HG03045 (cell line): ENCODE measurements at regions not wholly inside any gene's neighbourhood (a gene's known extent, or its start where the extent isn't known, plus 50 kb on each side); places are given as distances from the start of the nearest gene placed in this dataset.

Experiments
- ATAC-seq: cut with Tn5 transposase; IDR thresholded peaks from one replicate; pipeline ENCODE4 v1.9.1; 2021; ENCODE audit warnings: mild to moderate bottlenecking, moderate library complexity; ENCODE audit not compliant: unreplicated experiment

DNA sequence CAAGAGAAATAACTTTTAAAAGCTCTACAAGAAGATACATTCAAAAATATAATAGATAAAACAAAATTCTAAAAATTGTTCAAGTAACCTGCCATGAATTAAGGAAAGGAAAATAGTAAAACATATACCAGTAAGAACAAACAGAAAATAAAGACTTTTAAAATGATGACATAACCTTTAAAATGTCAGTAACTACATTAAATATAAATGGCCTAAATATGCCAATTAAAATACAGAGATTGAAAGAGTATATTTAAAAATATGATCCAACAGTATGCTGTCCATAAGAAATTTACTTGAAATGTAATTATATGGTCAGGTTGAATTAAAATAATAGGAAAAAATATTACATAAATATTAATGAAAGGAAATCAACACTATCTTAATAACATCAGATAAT, 911.7 kb upstream of the POU3F3 start:
- no peak for ATAC-seq

DNA sequence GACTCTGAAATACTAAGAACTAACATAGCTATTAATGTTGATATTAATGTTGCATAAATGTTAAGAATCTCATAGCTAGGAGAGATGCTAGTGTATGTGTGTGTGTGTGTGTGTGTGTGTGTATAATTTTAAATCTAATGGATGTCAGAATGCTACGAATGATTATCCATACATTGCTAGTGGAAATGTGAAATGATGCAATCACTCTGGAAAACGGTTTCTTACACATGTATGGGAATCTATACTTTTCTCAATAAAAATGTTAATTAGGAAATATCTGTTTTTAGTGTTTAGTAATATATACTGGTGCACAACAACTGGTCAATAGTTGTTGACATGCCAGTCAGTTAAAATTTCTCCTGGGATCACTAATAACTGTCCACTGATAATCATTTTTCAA, 908.8 kb upstream of the POU3F3 start:
- ATAC-seq = no peak

DNA sequence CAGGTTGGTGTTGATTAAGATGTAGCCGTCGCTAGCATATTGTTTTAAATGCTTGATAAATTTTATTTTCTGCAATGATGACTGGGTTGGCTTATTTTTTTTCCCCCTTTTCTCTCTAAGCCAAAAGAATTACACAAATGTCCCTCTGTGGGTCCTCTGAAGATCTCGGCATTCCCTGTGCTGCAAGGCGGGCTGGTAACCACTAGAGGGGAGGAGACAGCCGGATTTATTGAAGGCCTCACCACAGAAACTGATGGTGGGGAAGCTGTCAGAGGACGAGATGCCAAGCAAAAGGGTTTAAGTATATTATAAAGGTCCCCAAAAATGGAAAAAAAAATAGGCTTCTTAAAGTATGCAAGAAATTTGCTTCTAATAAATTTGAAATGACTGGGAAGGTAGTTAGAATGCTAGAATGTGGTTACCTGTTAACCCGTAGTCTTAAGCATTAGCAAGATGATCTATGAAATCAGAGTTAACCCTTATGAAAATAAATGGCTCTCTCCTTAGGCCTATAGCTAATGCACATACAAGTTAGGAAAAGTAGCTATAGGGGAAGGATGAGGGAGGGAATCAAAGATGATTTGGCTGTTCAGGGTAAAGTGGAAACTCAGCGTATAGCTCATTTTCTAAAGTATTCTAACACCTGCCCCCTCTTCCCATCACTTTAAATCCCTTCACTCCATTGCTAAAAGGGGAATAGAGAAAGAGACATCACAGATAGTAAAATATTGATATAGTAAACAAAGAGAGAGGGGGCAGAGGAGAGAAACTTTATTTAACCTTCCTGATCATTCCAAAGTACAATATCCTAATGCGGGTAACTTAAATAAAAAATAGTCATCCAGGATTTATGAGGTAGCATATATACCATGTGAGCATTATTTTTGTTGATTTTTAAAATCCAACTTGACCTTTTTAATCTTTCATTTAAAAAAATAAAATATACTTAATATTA, 894.5 kb upstream of the POU3F3 start:
- no peak for ATAC-seq

DNA sequence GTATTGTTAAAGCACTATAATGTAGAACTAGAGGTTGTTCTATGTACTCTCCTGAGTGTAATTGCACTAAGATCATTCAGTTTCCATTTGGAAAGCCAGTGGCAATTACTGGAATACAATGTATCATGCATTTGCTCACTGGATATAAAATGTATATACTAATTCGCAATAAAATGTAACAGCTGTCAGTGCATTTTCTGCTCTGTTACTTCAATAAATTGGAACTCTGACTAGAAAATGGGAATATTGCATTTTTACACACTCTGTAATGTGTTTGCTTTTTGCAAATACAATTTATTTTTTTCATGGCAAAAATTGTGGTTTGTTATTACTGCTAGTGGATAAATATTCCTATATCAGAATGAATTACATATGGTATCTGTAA, 893.8 kb upstream of the POU3F3 start:
- ATAC-seq = no peak

DNA sequence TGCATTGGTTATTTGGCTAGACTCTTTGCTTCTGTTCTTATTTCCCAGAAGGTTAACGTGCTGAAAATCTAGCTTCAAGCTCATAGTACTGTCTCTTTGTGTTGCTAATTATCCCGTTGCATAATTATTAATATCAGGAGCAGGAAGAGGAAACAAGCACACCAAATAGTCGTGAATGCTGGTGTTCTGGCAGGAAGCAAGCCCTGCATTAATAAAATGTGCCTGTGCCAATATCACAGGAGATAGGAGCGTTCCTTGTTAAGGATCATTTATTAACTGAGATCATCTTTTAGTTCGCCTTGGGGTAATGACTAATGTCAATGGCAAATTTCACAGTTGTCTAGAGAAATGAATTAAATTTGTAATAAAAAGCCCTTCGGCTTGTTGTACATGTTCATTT, 893.0 kb upstream of the POU3F3 start:
- ATAC-seq = no peak

DNA sequence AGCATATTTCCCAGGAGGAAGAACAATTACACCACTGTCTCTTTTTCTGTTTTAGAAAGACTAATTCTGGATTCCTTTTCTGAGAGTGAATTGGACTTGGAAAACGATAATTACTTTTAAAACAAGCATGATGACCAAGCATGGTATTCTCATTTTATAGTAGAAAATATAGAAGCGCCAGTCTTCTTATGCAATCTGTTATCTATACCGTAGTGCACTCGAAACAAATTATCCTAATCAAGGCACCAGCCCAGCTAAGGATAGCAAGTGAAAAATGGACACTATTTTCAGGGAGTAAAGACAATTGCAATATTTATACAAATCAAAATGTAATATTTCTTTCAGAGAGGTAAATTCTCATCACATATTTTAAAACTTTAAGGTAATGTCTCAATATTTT, 892.1 kb upstream of the POU3F3 start:
- ATAC-seq = no peak

DNA sequence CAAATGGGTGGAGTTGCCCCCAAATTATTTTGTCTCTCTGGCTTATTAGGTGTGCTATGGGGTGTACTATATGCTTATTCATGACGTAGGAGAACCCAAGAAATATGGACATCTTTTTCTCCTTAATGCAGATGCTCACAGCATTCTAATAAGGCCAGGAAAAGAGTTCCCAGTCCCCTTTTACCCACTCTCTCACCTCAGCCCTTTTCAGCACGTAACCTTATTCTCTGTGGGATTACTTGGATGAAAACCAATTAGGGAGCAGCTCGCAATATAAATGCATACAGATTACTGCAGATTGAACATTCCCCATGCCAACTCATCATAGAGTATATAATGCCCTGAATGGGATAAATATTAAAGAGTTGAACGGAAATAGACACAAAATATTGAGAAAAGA, 891.2 kb upstream of the POU3F3 start:
- no peak for ATAC-seq

DNA sequence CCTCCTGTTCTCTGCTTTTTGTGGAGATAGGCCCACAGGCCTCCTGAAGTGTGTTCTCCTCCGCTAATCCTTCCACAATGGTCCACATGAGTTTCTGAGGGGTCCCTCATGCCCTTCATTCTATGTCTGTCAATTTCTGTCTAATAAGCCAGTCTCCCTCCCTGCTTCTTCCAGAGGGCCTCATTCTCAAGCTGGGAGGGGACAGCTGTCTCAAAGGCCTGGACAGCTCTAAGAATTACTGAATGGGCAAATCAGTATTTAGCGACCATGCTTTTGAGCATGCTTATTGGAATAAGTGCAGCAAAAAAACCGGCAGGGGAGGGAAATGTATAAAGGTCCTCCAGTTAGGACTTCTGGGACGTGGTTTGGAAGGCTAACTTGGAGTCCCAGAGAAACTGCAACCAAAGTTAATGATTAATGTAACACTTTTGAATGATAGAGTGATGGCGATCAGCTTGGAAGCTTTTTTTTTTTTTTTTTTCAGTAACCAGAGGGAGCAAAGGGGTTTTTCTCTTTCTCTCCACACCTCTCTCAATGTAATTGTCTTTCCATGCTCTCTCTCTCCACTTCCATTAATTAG, 890.7 kb upstream of the POU3F3 start:
- no peak for ATAC-seq

DNA sequence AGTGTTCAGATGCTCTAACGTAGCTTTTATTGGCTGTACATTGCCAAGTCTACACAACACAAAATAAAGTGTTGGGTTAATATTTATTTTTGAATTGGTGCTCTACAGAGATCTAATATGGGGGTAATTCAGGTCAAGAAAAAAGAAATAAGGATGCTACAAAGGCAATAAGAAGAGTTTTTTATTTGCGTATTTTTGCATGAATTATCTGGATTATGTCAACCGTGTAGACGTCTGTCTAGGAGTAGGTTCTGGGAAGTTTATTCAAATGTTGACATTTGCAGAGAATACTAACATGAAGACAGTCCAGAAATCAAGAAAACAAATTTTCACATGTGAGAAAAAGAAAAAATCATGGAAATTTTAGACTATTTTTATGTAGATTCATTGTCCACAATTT, 876.7 kb upstream of the POU3F3 start:
- ATAC-seq = no peak

DNA sequence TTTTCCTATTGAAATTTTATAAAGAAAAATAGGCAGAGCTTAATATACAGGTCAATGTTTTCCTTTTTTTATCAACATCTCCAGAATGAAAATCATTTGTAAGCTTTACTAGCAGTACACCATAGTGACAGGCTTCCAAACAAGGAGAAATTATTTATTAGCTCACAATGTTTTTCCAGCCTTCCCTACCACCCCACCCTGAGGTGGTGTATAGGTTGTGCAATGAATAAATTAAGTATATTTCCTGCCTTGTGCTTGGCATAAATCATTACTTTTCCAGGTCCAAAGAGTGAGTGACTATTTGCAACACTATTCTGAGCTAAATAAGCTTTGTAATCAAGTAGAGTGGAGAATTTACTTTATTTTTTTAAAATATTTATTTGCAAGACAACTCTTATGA, 876.2 kb upstream of the POU3F3 start:
- ATAC-seq = no peak

DNA sequence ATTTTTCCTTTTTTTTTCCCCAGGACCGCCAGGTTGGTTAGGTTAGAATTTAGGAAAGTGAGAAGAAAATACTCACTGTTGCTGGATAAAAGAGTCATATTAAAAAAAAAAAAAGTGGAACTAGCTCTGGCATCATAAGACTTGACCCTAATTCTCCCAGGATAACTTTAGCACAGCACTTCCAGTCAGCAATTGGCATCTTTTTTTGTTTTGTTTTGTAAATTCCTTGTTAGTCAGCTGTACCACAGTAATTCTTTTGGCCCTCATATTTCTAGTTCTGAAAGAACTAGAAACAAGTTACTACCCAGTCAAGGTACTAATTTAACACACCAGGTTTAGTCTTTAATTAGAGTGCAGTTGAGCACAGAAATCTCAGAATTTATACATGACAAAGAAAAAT, 873.5 kb upstream of the POU3F3 start:
- no peak for ATAC-seq

DNA sequence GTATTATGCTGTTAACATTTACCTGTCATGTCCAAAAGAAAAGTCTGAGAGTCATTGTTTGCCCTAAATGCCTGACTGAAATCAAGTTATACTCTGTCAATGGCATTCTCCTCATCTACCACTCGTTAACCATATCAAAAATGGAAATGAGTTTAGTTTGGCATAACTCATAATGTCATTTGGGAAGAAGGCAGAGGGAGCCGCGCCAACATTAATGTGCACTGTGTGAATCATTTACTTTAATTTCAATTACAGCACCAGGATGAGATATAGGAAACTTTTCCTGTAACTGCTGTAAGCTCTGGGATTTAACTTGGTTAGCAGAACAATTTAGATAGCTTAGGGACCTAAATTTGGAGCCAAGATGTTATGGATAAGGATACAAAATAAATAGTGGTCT, 871.2 kb upstream of the POU3F3 start:
- no peak for ATAC-seq

DNA sequence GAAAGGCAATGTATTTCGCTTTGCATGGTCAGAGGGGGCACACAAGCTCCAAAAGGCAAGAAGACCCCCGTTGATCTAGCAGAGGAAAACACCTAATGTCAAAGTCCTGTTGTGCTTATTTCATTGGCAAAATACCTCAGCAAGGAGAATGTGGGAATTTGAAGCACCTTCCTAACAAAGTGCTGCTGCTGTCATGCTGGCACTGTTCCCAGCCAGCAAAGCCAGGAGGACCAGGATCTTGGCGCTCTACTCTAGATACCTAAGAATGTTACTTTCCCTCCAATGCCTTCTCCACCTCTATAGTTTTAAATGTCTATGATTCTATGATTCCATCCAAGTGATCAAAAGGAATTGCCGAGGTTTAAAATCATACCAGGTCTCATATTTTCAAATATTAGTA, 867.9 kb upstream of the POU3F3 start:
- no peak for ATAC-seq

DNA sequence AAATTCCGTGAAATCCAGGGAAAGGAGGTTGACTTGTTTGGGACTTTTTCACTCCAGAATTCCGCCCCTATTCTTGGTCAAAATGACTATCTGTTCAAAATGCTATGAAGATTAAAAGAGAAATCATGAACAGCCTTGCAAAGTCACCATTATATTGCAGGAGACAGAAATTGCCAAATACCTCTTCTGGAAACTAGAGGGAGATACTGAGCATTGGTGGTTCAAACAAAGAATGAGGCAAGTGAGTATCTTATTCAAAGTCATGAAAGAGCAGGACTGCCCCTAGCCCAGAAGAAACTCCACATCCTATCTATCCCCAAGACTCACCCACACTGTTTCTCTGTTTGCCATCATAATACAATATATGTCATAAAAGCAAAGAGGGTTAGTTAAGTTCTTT, 862.3 kb upstream of the POU3F3 start:
- ATAC-seq = no peak

DNA sequence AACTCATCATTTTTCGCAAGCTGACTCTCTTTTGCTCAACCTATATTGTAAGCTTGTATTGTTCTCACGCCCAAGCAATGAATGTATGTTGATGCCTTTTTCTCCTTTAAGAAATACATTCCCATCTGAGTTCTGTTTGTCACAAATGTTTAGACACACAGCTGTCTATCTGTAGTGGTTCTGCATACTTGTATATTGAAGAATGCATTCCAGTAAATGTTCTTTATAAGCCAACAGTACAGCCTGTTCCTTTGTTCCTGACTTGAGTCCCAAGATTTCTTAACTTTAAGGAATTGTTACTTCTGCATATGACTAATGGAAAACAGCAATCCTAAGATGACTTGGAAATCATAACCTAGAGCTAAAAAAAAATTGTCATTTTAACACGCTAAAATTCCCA, 849.1 kb upstream of the POU3F3 start:
- ATAC-seq = no peak

DNA sequence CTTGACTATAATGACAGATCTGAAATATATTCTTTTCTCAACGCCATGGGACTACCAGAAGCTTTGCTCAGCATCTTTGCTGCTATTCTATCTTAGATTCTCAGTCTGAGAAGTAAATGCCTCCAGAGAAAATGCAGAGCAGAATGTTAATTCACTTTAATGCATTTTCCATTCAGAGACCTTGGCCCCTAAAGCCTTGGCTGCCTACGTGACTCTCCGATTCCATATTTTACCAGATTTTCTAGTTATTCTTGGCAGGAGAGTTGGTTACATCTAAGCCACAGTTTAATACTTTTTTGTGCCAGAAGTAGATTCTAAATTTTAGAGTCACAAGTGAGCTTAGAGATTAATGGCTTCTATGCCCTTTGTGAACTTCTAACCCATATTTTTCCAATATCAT, 837.1 kb upstream of the POU3F3 start:
- no peak for ATAC-seq

DNA sequence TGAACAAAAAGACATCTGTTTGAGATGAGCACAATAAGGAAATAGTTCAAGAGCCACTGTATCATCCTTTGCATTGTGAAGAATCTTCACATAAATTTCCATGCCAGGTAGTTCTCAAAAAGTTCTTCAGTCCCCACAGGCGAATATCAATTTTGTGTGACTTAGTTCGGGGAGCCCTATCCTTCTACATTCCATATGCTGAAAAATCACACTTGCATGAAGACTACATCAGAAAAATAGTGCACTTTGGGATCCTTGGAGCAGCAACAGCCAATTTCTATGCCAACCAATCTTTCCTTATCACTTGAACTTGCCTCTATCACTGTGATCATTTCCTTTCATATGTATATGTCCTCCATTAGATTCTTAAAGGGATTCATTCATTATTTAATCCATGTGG, 830.6 kb upstream of the POU3F3 start:
- no peak for ATAC-seq

DNA sequence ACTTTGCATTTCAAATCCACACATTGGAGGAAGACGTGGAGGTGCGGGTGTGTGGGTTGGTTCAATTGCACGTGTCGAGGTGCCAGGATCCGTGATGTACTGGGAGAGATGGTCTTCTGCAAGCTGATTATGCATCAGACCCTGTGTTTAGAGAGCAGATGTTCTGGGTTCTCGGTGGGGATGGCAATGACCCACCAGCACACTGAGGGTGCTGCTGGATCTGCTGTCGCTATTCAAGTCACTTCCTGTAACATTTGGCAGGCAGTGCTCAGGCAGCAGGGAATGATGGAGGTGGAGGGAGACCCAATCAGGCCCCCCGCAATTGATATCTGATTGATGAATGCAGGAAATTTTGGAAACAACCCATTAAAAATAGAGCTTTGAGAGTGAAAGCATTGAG, 830.1 kb upstream of the POU3F3 start:
- ATAC-seq = no peak

DNA sequence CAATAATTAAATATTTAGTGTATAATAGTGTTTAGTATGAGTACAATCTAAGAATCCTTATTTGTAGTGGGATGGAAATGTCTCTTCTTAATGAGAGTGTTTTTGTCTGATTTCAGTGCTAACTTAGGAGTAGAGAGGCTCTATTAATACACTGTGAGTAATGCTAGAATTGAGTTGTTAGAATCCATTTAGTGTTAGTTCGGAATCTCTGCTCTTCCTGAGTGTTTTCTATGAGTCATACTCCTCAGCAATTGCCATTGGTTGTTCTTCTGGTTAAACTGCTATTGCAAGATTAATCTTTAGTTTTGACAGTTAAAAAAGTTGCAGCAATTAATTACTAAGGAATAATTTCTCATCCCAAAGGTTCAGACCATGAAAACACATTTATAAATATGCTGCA, 828.6 kb upstream of the POU3F3 start:
- ATAC-seq = no peak

DNA sequence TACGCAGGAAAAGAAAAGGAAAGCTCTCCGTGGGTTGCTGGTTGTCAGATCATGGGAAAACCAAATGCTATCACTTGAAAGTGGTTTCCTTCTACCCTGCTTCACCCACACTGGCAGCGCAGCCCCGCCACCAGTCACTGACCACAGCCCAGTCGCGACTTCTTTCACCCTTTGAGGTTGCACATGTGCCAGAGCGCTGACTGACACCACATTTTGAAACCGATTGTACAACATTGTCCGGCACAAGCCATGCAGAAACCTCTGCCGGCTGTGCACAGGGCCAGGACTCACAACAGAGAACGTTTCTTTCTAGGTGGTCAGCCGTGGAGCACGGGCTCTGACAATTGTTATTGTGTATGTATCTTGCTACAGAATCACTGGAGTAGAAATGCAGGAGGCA, 827.2 kb upstream of the POU3F3 start:
- ATAC-seq = no peak

DNA sequence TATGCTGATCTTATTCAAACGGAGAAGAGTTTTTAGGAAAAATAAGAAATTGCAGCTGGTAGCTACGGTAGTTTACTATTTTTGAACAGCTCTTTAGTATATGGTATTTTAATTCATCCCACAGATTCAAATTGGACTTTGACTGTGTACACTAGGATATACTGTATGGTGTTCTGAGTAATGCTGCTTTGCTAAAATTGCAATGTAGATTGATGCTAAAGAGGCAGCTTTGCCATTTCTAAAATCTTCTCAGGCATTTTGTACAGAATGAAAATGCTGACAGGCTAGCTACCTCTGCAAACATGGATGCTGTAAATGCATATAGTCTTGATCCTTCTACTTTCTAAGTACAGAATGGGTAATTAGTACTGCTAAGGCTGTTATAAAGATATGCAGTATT, 826.6 kb upstream of the POU3F3 start:
- ATAC-seq = no peak

DNA sequence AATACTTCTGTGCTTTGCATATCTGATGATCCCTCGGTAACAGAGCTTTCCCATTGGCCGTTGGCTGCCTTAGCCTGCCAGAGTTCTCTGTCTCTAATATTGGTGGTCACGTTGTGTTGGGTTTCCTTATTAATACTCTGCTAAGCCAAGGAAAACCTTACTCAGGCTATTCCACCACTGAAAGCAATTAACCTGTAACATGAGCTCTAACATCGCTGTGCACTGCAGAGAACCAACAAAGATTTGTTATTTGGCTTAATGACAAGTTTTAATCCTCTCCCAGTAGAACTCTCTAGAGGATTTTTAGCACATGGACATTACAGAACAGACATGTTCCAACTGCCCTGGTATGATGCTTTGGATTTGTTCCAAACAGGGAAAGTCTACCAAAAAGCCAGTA, 825.9 kb upstream of the POU3F3 start:
- no peak for ATAC-seq

DNA sequence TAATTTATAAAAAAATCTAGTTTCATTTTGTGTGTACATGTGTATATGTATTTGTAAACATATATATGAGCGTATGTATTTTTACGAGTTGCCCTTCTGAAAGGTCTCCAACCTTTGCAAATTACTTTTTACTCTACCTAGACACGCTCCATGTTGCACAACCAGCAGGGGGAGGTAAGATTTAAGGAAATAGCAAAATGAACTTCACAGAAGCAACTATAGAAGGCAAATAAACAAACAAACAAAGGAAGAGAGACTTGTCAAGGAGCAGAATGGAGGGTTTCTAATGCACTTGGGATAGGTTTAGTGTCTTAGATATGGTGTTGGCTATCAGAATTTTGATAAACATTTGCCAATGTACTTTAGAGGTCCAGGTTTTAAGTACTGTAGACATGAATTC, 820.5 kb upstream of the POU3F3 start:
- ATAC-seq = no peak
